ENCODE measurements at regions not wholly inside any gene's neighbourhood (a gene's known extent, or its start where the extent isn't known, plus 50 kb on each side); places are given as distances from the start of the nearest gene placed in this dataset.

GRCh38 chr2:8215982-8216381 is 465.9 kb upstream of the ID2 start:
- DNase-seq, result no peak
- Histone ChIP-seq H3K4me3 (ENCODE audit: insufficient read depth, low read depth, low read length) (no peak overlapping the region), H3K36me3 (replicated peaks; ENCODE audit: control insufficient read depth, insufficient read depth, low read length) (no peaks in the 10 kb centered on the region), H3K27me3 (ENCODE audit: control insufficient read depth, insufficient read depth, low read length) (no peaks in the 10 kb centered on the region)

GRCh38 chr2:8216397-8216796 is 465.5 kb upstream of the ID2 start:
- no peaks in the 10 kb centered on the region for H3K27me3 ChIP-seq (ENCODE audit: control insufficient read depth, insufficient read depth, low read length)
- no peaks in the 10 kb centered on the region for H3K36me3 ChIP-seq (replicated peaks; ENCODE audit: control insufficient read depth, insufficient read depth, low read length)
- no peak for DNase-seq

GRCh38 chr2:8217468-8218030 is 464.3 kb upstream of the ID2 start:
- no peak overlapping the region for H3K4me3 ChIP-seq (ENCODE audit: insufficient read depth, low read depth, low read length)
- H3K27me3 ChIP-seq (ENCODE audit: control insufficient read depth, insufficient read depth, low read length), result 0 out of 2 replicates have a peak, but pooled peaks cover 2% of the 10 kb centered on the region
- DNase-seq, result no peak
- no peaks in the 10 kb centered on the region for H3K36me3 ChIP-seq (replicated peaks; ENCODE audit: control insufficient read depth, insufficient read depth, low read length)

More at GRCh38 chr2:8216397-8216796, 465.5 kb upstream of the ID2 start:
- H3K4me3 ChIP-seq (ENCODE audit: insufficient read depth, low read depth, low read length), result no peak overlapping the region

- H3K36me3 ChIP-seq (replicated peaks; ENCODE audit: control insufficient read depth, insufficient read depth, low read length), result no peaks in the 10 kb centered on the region
- no peak overlapping the region for H3K4me3 ChIP-seq (ENCODE audit: insufficient read depth, low read depth, low read length)
- no peak for DNase-seq
- H3K27me3 ChIP-seq (ENCODE audit: control insufficient read depth, insufficient read depth, low read length), result 0 out of 2 replicates have a peak, but pooled peaks cover 2% of the 10 kb centered on the region
These were observed 462.8 kb upstream of the ID2 start for GRCh38 chr2:8219096-8219495.

GRCh38 chr2:8219631-8220355 is 462.1 kb upstream of the ID2 start:
- Histone ChIP-seq H3K27me3 (ENCODE audit: control insufficient read depth, insufficient read depth, low read length) (0 out of 2 replicates have a peak, but pooled peaks cover 2% of the 10 kb centered on the region), H3K4me3 (ENCODE audit: insufficient read depth, low read depth, low read length) (no peak overlapping the region), H3K36me3 (replicated peaks; ENCODE audit: control insufficient read depth, insufficient read depth, low read length) (no peaks in the 10 kb centered on the region)
- DNase-seq, result no peak

GRCh38 chr2:8222979-8223694 is 458.7 kb upstream of the ID2 start:
- no peaks in the 10 kb centered on the region for H3K36me3 ChIP-seq (replicated peaks; ENCODE audit: control insufficient read depth, insufficient read depth, low read length)
- DNase-seq, result peak; percentile 26
- 0 out of 2 replicates have a peak, but pooled peaks cover 2% of the 10 kb centered on the region for H3K27me3 ChIP-seq (ENCODE audit: control insufficient read depth, insufficient read depth, low read length)
- no peak overlapping the region for H3K4me3 ChIP-seq (ENCODE audit: insufficient read depth, low read depth, low read length)

- peak; percentile 54 for DNase-seq
These were observed 458.0 kb upstream of the ID2 start for GRCh38 chr2:8223695-8224346.

GRCh38 chr2:8224347-8225190 is 457.3 kb upstream of the ID2 start:
- Histone ChIP-seq H3K36me3 (replicated peaks; ENCODE audit: control insufficient read depth, insufficient read depth, low read length) (no peaks in the 10 kb centered on the region), H3K4me3 (ENCODE audit: insufficient read depth, low read depth, low read length) (no peak overlapping the region), H3K27me3 (ENCODE audit: control insufficient read depth, insufficient read depth, low read length) (0 out of 2 replicates have a peak, but pooled peaks cover 2% of the 10 kb centered on the region)
- DNase-seq, result peak; percentile 43

More at GRCh38 chr2:8223695-8224346, 458.0 kb upstream of the ID2 start:
- Histone ChIP-seq H3K4me3 (ENCODE audit: insufficient read depth, low read depth, low read length) (no peak overlapping the region), H3K27me3 (ENCODE audit: control insufficient read depth, insufficient read depth, low read length) (0 out of 2 replicates have a peak, but pooled peaks cover 2% of the 10 kb centered on the region), H3K36me3 (replicated peaks; ENCODE audit: control insufficient read depth, insufficient read depth, low read length) (no peaks in the 10 kb centered on the region)

GRCh38 chr2:8225266-8225665 is 456.6 kb upstream of the ID2 start:
- Histone ChIP-seq H3K4me3 (ENCODE audit: insufficient read depth, low read depth, low read length) (no peak overlapping the region), H3K36me3 (replicated peaks; ENCODE audit: control insufficient read depth, insufficient read depth, low read length) (no peaks in the 10 kb centered on the region), H3K27me3 (ENCODE audit: control insufficient read depth, insufficient read depth, low read length) (0 out of 2 replicates have a peak, but pooled peaks cover 2% of the 10 kb centered on the region)
- DNase-seq, result no peak

- Histone ChIP-seq H3K27me3 (ENCODE audit: control insufficient read depth, insufficient read depth, low read length) (0 out of 2 replicates have a peak, but pooled peaks cover 2% of the 10 kb centered on the region), H3K4me3 (ENCODE audit: insufficient read depth, low read depth, low read length) (no peak overlapping the region), H3K36me3 (replicated peaks; ENCODE audit: control insufficient read depth, insufficient read depth, low read length) (no peaks in the 10 kb centered on the region)
- DNase-seq, result no peak
These were observed 456.1 kb upstream of the ID2 start for GRCh38 chr2:8225798-8226197.

GRCh38 chr2:8229546-8229986 is 452.3 kb upstream of the ID2 start:
- H3K27me3 ChIP-seq (ENCODE audit: control insufficient read depth, insufficient read depth, low read length), result no peaks in the 10 kb centered on the region
- H3K4me3 ChIP-seq (ENCODE audit: insufficient read depth, low read depth, low read length), result no peak overlapping the region
- H3K36me3 ChIP-seq (replicated peaks; ENCODE audit: control insufficient read depth, insufficient read depth, low read length), result no peaks in the 10 kb centered on the region
- DNase-seq, result no peak

GRCh38 chr2:8230466-8230865 is 451.4 kb upstream of the ID2 start:
- Histone ChIP-seq H3K36me3 (replicated peaks; ENCODE audit: control insufficient read depth, insufficient read depth, low read length) (no peaks in the 10 kb centered on the region), H3K27me3 (ENCODE audit: control insufficient read depth, insufficient read depth, low read length) (no peaks in the 10 kb centered on the region), H3K4me3 (ENCODE audit: insufficient read depth, low read depth, low read length) (no peak overlapping the region)
- no peak for DNase-seq

- no peaks in the 10 kb centered on the region for H3K27me3 ChIP-seq (ENCODE audit: control insufficient read depth, insufficient read depth, low read length)
- DNase-seq, result no peak
These were observed 450.0 kb upstream of the ID2 start for GRCh38 chr2:8231902-8232301.

GRCh38 chr2:8232871-8233270 is 449.0 kb upstream of the ID2 start:
- no peaks in the 10 kb centered on the region for H3K27me3 ChIP-seq (ENCODE audit: control insufficient read depth, insufficient read depth, low read length)
- DNase-seq, result no peak
- H3K36me3 ChIP-seq (replicated peaks; ENCODE audit: control insufficient read depth, insufficient read depth, low read length), result no peaks in the 10 kb centered on the region
- no peak overlapping the region for H3K4me3 ChIP-seq (ENCODE audit: insufficient read depth, low read depth, low read length)

More at GRCh38 chr2:8231902-8232301, 450.0 kb upstream of the ID2 start:
- Histone ChIP-seq H3K4me3 (ENCODE audit: insufficient read depth, low read depth, low read length) (no peak overlapping the region), H3K36me3 (replicated peaks; ENCODE audit: control insufficient read depth, insufficient read depth, low read length) (no peaks in the 10 kb centered on the region)
